ENCODE measurements at regions not wholly inside any gene's neighbourhood (a gene's known extent, or its start where the extent isn't known, plus 50 kb on each side); places are given as distances from the start of the nearest gene placed in this dataset.

- no peak for TF ChIP-seq CTCF (IDR thresholded peaks at IDR 0.05; ENCODE audit: poor library complexity)
- no peak for TF ChIP-seq EZH2phosphoT487 (IDR thresholded peaks at IDR 0.05; ENCODE audit: low read depth, severe bottlenecking, unreplicated experiment)
These were observed 577.6 kb downstream of the EFNB2 start for GRCh38 chr13:105957769-105958438.

All from hepatocyte (in vitro differentiated cells).